Right renal pelvis (tissue), 4 donors: ENCODE measurements at regions not wholly inside any gene's neighbourhood (a gene's known extent, or its start where the extent isn't known, plus 50 kb on each side); places are given as distances from the start of the nearest gene placed in this dataset.
"Not testable (repeated sequence)": the region's sequence is repeated elsewhere in the genome, so short reads cannot be mapped to it uniquely, and the experiment has no call there.

ENCODE experiments used
- DNase-seq, 4 donors: peaks; one replicate each; pipeline ENCODE4 v3.0.0-alpha.2; 2013; ENCODE audit warnings: low read depth in 4 of 4, low spot score in 3 of 4, missing footprints in 1 of 4

DNA sequence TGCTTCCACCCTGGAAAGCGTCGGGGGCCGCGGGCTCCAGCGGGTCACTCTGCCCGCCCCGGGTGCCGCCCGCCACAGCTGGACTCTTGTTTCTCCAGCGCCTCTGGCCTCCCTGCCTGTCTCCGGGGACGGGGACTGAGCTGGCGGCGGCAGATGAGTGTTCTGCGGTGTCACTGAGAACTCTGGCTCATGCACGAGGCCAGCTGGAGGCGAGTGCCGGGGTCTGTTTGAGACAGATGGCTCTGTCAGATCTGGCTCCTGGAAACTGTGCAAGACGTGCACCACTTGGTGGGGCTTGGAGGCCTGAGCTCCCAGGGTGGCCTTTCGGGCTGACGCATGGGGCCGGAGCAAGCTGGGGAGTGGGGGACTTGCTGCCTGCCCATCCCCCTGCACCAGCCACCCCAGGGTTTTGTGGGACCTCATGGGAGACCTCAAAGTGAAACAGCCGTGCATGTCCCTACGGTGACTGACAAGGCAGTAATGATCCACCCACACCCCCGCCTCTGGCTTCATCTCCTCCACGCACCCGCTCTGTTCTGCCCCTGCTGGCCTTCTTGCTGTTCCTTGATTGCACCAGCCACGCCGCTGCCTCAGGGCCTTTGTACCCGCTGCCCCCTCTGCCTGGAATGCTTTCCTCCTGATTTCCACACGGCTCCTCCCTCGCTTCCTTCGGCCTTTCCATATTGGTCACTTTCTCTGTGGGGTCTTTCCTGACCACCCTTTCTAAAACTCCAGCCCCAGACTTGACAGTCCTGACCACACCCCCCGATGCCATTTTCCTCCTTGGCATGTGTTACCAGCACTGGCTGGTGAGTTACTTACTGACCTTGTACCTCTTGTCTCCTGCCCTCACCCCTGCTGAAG is 174.9 kb upstream of the CIBAR2 start:
- no peak for DNase-seq

GRCh38 chr16:85287815-85288109 is 175.5 kb upstream of the CIBAR2 start:
- DNase-seq, result not testable (repeated sequence)

GRCh38 chr16:85288341-85288868 is 176.1 kb upstream of the CIBAR2 start:
- DNase-seq, result no peak

- DNase-seq, result no peak
Measured at GRCh38 chr16:85288869-85289660, 176.8 kb upstream of the CIBAR2 start.

DNA sequence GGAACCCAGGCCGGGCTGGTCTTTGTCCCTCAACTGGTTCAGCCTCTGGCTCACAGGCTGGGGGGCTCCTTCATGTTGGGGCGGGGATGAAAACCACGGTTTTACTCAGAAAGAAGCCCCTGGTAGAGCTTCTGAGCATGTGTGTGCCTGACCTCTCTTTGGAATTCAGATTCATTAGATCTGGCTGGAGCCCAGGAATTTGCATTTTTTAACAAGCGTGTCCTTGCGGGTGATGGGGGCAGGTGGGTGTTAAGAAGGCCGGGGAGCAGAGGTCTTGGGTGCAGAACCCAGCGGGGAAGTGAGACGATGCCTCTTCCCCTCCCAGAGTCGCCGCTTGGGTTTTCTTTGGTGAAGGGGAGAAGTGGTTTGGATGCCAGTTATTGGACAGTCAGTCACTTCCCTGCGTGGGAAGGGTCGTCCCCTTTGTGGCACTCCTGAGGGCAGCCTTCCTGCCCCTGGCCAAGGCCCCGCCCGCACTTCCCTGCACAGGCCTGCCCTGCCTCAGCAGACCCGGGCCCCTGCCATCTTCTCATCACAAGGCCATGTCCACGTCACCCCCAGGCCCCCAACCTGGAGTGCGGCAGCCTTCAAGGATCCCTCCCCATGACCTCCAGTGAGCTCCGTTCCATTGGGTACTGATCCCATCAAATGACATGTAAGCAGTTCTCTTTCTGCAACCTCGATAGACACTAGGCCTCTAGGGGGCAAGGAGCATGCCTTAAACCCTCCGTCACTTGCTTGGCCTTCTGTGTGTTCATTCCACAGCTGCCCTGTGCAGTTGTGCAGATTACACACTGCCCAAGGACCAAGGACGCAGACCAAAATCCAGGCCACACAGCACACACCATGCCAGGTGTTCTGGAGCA is 177.7 kb upstream of the CIBAR2 start:
- no peak for DNase-seq

- no peak for DNase-seq
Measured at GRCh38 chr16:85290626-85291301, 178.5 kb upstream of the CIBAR2 start.

DNA sequence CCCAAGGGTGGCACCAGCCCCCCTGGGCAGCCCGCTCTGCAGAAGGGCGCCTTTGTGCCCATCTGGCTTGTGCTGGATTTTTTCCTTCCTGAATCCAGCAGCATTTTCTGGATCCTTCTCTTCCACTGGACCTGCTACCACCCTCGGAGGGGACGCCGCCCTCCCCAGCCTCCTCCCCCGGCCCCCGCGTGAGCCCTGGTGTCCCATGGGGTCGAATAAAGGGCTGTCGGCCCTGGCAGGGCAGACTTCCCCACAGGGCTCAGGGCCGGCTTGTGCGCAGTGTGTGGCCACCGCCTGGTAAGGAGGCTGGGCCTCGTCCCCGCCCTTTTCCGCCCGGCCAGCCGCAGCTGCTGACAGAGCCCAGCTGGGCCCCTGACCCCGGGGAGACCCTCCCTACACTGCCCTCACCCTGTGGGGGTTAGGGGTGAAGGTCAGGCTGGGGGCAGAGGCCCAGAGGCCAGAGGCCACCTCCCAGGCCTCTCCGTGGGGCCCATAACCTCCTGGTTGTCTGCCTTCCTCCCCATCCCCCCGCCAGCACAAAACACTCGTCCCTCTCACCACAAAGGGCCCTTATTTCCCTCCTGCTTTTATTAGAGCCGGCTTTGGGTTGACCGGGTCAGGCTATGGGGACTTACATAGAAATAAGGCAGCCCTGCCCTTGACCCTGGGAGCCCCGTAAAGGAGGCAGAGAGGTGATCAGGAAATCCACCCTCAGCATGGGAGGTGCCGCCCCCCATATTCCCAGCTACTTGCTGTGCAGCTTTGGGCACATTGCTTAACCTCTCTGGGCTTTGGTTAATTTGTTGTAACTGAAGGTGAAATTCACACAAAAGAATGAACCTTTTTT is 179.3 kb upstream of the CIBAR2 start:
- DNase-seq, result no peak

- no peak for DNase-seq
Measured at GRCh38 chr16:85293458-85293857, 181.2 kb upstream of the CIBAR2 start.

DNA sequence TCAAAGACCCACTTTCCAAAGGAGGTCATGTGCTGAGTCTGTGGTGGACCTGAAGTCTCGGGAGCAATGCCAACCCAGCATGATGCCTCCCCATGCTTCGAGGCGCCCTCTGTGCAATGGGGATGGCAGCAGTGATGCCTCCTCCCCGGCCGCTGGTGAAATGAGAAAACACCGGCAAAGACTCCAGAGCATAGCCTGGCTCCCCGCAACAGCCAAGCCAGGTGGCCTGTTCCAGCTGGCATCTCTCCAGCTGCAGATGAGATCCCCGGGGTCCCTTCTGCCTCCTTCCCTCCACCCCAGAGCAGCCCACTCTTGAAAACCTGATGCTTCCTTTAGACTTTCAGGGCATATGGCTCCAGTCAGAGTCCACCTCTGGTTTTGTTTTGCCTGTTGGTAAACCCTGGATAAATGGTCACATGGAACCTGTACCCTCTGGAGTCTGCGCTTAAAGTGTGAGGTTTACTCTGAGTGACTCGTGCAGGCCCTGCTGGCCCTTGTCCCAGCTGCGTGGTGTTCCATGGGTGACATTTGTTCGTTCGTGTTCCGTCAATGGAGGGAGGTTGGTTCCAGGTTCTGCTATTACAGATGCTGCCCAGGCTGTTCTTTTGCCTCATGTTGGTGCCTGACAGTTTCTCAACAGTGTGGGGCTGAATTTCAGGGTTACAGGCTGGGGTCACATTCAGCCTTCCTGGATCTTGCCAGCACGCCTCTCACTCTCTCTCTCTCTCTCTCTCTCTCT is 181.8 kb upstream of the CIBAR2 start:
- DNase-seq, result no peak

GRCh38 chr16:85294810-85295508 is 182.7 kb upstream of the CIBAR2 start:
- DNase-seq, result no peak

GRCh38 chr16:85296859-85297660 is 184.8 kb upstream of the CIBAR2 start:
- DNase-seq, result no peak

DNA sequence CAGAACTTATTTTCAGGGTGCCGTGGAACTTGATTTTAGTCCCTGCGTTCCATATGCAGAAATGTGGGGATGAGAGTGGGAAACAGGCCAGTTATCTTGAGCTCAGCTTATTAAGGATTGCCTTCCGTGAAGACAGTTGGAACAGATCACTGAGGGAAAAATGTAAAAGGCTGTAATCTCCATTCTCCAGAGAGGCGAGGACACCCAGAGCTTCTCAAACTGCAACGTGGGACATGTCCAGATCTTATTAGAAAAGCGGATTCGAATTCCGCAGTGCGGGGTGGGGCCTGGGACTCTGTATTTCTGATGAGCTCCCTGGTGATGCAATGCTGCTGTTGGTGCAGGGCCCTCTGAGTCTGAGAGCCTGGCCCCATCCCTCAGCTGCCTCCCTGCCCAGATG is 185.6 kb upstream of the CIBAR2 start:
- DNase-seq, result no peak

DNA sequence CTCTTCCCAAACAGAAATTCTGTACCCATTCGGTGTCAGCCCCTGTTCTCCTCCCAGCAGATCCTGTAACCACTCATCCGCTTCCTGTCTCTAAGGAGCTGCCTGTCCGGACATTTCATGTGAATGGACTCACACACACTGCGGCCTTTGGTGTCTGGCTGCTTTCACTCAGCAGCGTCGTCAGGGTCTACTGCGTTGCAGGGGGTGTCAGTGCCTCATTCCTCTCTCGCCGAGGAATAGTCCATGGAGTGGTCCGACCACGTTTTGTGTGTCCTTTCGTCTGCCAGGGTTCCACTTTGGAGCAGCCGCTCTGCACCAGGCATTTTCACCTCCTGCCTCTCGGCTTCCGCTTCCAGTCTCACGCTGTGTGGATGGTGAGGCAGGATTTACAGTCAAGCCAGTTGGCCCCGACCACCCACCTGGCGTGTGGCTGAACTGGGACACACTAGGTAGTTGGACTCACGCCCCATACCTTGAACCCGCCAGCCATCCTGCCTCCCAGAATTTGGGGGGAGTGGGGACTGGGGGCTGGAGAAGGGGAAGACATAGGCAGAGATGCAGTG is 188.2 kb upstream of the CIBAR2 start:
- no peak for DNase-seq

GRCh38 chr16:85301231-85301630 is 189.0 kb upstream of the CIBAR2 start:
- no peak for DNase-seq

- DNase-seq, result no peak
Measured at GRCh38 chr16:85302018-85302847, 190.0 kb upstream of the CIBAR2 start.

DNA sequence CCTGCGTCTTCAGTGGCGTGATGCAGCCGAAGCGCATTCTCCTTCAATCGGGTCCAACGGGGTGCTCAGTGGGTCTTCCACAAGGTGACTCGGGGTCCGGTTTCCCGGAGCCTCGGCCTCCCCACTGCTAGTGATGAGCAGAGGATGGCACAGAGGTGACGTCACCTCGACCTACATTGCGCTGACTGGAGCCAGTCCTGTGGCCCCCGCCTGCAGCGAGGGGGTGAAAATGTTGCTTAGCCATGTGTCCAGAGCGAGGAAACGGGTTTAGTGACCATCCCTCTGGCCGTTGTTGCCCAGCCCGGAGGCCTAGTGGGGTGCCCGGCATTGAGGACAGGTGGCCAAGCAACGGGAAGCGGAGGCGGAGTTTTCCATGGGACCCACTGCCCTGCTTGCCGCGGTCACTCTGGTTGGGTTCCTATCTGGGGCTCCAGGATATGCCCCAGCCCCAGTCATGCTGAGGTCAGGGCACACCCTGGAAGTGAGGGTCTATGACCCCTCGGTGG is 190.6 kb upstream of the CIBAR2 start:
- DNase-seq, result no peak
